GM23338 (cell line): ENCODE measurements at regions not wholly inside any gene's neighbourhood (a gene's known extent, or its start where the extent isn't known, plus 50 kb on each side); places are given as distances from the start of the nearest gene placed in this dataset.

ENCODE experiments used
- ATAC-seq: fragments of 200-7000 bp; cut with Tn5 transposase; 3 replicates; pipeline ENCODE4 v1.9.1; 2020
- DNase-seq: peaks from one replicate; pipeline ENCODE4 v3.0.0-alpha.2; 2015; ENCODE audit warnings: low spot score
- H2AFZ ChIP-seq: fragments of 200-600 bp; sonication (generic); 2 replicates; pipeline ENCODE4 v1.8.0; 2016; ENCODE audit warnings: antibody characterized with exemption, mild to moderate bottlenecking, moderate library complexity
- H3F3A ChIP-seq: fragments of 200-600 bp; sonication (generic); replicated peaks from 2 replicates; pipeline ENCODE4 v1.8.0; 2017; ENCODE audit warnings: antibody characterized with exemption, mixed run types, low read depth
- H3K27ac ChIP-seq: fragments of 200-600 bp; sonication (generic); 2 replicates; pipeline ENCODE4 v1.6.1; 2016; ENCODE audit warnings: low read depth
- H3K27me3 ChIP-seq: fragments of 200-600 bp; sonication (generic); 2 replicates; pipeline ENCODE4 v1.8.0; 2016; ENCODE audit warnings: mild to moderate bottlenecking, mixed run types, moderate library complexity; ENCODE audit not compliant: insufficient read depth
- H3K36me3 ChIP-seq: fragments of 200-600 bp; sonication (generic); 2 replicates; pipeline ENCODE4 v1.8.0; 2016; ENCODE audit warnings: mild to moderate bottlenecking; ENCODE audit not compliant: insufficient read depth
- H3K4me1 ChIP-seq: fragments of 200-600 bp; sonication (generic); 2 replicates; pipeline ENCODE4 v1.8.0; 2016; ENCODE audit warnings: mild to moderate bottlenecking, moderate library complexity; ENCODE audit not compliant: insufficient read depth
- H3K4me2 ChIP-seq: fragments of 200-600 bp; sonication (generic); 2 replicates; pipeline ENCODE4 v1.7.1; 2017; ENCODE audit warnings: mixed run types
- H3K4me3 ChIP-seq: fragments of 200-600 bp; sonication (generic); 2 replicates; pipeline ENCODE4 v1.6.1; 2016; ENCODE audit warnings: mixed run types
- H3K79me2 ChIP-seq: fragments of 200-600 bp; sonication (generic); replicated peaks from 2 replicates; pipeline ENCODE4 v1.8.0; 2017; ENCODE audit warnings: mild to moderate bottlenecking; ENCODE audit not compliant: insufficient read depth
- H3K9me2 ChIP-seq: fragments of 200-600 bp; sonication (generic); 2 replicates; pipeline ENCODE4 v1.8.0; 2017; ENCODE audit not compliant: insufficient read depth
- H4K20me1 ChIP-seq: fragments of 200-600 bp; sonication (generic); replicated peaks from 2 replicates; pipeline ENCODE4 v1.8.0; 2017; ENCODE audit warnings: mild to moderate bottlenecking; ENCODE audit not compliant: insufficient read depth
- H3K27ac Mint-ChIP-seq: 2 replicates; pipeline ENCODE4 v1.8.0; 2020; ENCODE audit warnings: inconsistent platforms, mild to moderate bottlenecking, moderate library complexity, mixed read lengths
- H3K27me3 Mint-ChIP-seq: 3 replicates; pipeline ENCODE4 v1.8.0; 2022; ENCODE audit warnings: low read depth, mild to moderate bottlenecking, moderate library complexity, mixed read lengths, inconsistent platforms; ENCODE audit not compliant: insufficient read depth, poor library complexity
- H3K36me3 Mint-ChIP-seq: 3 replicates; pipeline ENCODE4 v1.8.0; 2021; ENCODE audit warnings: low read depth, mild to moderate bottlenecking, inconsistent platforms, moderate library complexity, mixed read lengths
- H3K4me1 Mint-ChIP-seq: 3 replicates; pipeline ENCODE4 v1.8.0; 2020; ENCODE audit warnings: mild to moderate bottlenecking, inconsistent platforms, mixed read lengths
- H3K4me3 Mint-ChIP-seq: 3 replicates; pipeline ENCODE4 v1.8.0; 2021; ENCODE audit warnings: moderate library complexity, mild to moderate bottlenecking, inconsistent platforms, mixed read lengths
- H3K9me3 Mint-ChIP-seq: 3 replicates; pipeline ENCODE4 v1.8.0; 2020; ENCODE audit warnings: moderate library complexity, mild to moderate bottlenecking, inconsistent platforms, mixed read lengths
- CREB1 ChIP-seq: fragments of 250-450 bp; sonication (Bioruptor Pico); IDR thresholded peaks from 2 replicates; pipeline ENCODE4 v1.5.0; 2020; ENCODE audit warnings: low read depth, mild to moderate bottlenecking, moderate library complexity
- CTCF ChIP-seq, 2 experiments: fragments of 200-600 bp in 1 of 2; sonication (generic) in 1 of 2; conservative IDR thresholded peaks; 2 replicates each; pipeline versions ENCODE4 v1.5.1 to v1.6.1; 2016 to 2017; ENCODE audit warnings: antibody characterized with exemption in 2 of 2, low read depth in 2 of 2, mild to moderate bottlenecking in 2 of 2, moderate library complexity in 1 of 2
- ETS1 ChIP-seq: IDR thresholded peaks from 2 replicates; pipeline ENCODE4 v1.6.1; 2016; ENCODE audit warnings: antibody characterized with exemption
- EZH2 ChIP-seq: fragments of 200-600 bp; sonication (generic); IDR thresholded peaks from one replicate; pipeline ENCODE4 v1.8.0; 2017; ENCODE audit warnings: antibody characterized with exemption, mild to moderate bottlenecking, low read depth; ENCODE audit not compliant: unreplicated experiment
- EZH2phosphoT487 ChIP-seq: fragments of 200-600 bp; sonication (generic); IDR thresholded peaks from one replicate; pipeline ENCODE4 v1.8.1; 2018; ENCODE audit warnings: antibody characterized with exemption; ENCODE audit not compliant: unreplicated experiment
- JUNB ChIP-seq: IDR thresholded peaks from one replicate; pipeline ENCODE4 v1.6.1; 2016; ENCODE audit warnings: antibody characterized with exemption; ENCODE audit not compliant: unreplicated experiment
- NANOG ChIP-seq: IDR thresholded peaks from 2 replicates; pipeline ENCODE4 v1.6.1; 2016; ENCODE audit warnings: antibody characterized with exemption, borderline replicate concordance
- POLR2AphosphoS5 ChIP-seq: IDR thresholded peaks from 2 replicates; pipeline ENCODE4 v1.6.1; 2016; ENCODE audit warnings: antibody characterized with exemption, low read depth
- ZNF114 ChIP-seq: fragments of 250-450 bp; sonication (Bioruptor Pico); IDR thresholded peaks from 2 replicates; pipeline ENCODE4 v1.5.0; 2020; ENCODE audit warnings: mild to moderate bottlenecking, moderate library complexity
- ZNF331 ChIP-seq: fragments of 250-450 bp; sonication (Bioruptor Pico); IDR thresholded peaks from 2 replicates; pipeline ENCODE4 v1.5.0; 2020; ENCODE audit warnings: low read depth, mild to moderate bottlenecking, moderate library complexity

DNA sequence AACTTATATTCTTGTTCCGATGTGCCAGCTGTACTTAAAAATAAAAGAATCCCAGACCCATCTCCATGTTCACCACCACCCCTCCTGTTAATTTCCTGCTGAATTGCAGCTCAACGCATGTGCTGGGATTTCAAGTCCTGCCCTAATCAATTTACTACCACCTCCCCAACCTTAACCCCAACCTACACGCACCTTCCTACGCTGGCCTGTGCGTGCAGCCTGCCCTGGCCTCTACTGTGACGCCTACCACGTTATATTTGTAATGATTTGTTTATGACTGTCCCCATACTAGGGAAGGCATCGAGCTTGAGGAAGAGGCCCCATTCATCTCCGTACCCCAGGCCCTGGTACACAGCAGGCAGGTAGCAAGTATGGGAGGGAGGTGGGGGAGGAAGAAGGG, 251.1 kb downstream of the MRTFB start (continued):
- TF ChIP-seq ETS1 (no peak), CREB1 (CRISPR knock-in tag) (no peak), ZNF114 (CRISPR knock-in tag) (no peak)

GRCh38 chr16:14321542-14321941, 250.4 kb downstream of the MRTFB start:
- Mint-ChIP-seq H3K27me3 (peaks cover 5% of the 10 kb centered on the region), H3K27ac (no peak overlapping the region; the same call in 1 of the 2 replicates)
- no peak overlapping the region for H2AFZ ChIP-seq

More at GRCh38 chr16:14321542-14321941, 250.4 kb downstream of the MRTFB start:
- Histone ChIP-seq H3K4me1 (no peaks in the 10 kb centered on the region), H3K4me2 (no peak overlapping the region), H3K36me3 (0 out of 2 replicates have a peak, but pooled peaks cover 5% of the 10 kb centered on the region), H3K79me2 (peaks cover 35% of the 10 kb centered on the region), H3F3A (no peaks in the 10 kb centered on the region), H4K20me1 (no peaks in the 10 kb centered on the region), H3K27me3 (no peaks in the 10 kb centered on the region), H3K27ac (0 out of 2 replicates have a peak overlapping the region, but pooled peaks have one; percentile 14), H3K4me3 (no peak overlapping the region), H3K9me2 (no peaks in the 10 kb centered on the region)
- ATAC-seq (peak; percentile 36; the same call in 1 of the 3 replicates), DNase-seq (peak; percentile 20)
- peaks cover 10% of the 10 kb centered on the region for H3K36me3 Mint-ChIP-seq
- no peaks in the 10 kb centered on the region for H3K9me3 Mint-ChIP-seq
- H3K4me3 Mint-ChIP-seq, result no peak overlapping the region
- peaks cover 15% of the 10 kb centered on the region for H3K4me1 Mint-ChIP-seq
- TF ChIP-seq CREB1 (CRISPR knock-in tag) (no peak), NANOG (no peak), CTCF (conservative IDR thresholded peaks at IDR 0.05; ENCODE audit: low read depth in 2 of 2) (no peak), EZH2 (no peak), ETS1 (no peak), ZNF331 (no peak), POLR2AphosphoS5 (no peak), JUNB (no peak), ZNF114 (CRISPR knock-in tag) (no peak), EZH2phosphoT487 (no peak)
